ENCODE measurements at regions not wholly inside any gene's neighbourhood (a gene's known extent, or its start where the extent isn't known, plus 50 kb on each side); places are given as distances from the start of the nearest gene placed in this dataset.

- no peaks in the 10 kb centered on the region for H3K9me3 ChIP-seq (ENCODE audit: low read length)
- H4K20me1 ChIP-seq (ENCODE audit: insufficient read depth, low read depth, low read length) = no peaks in the 10 kb centered on the region
- no peaks in the 10 kb centered on the region for H3K4me1 ChIP-seq (ENCODE audit: low read length)
- no peak overlapping the region for H3K4me3 ChIP-seq (ENCODE audit: low read length)
- no peaks in the 10 kb centered on the region for H3K36me3 ChIP-seq (ENCODE audit: insufficient read depth, low read length)
- no peak overlapping the region for H2AFZ ChIP-seq (ENCODE audit: low read length)
- no peak overlapping the region for H3K27ac ChIP-seq (ENCODE audit: low read length)
- H3K27me3 ChIP-seq (ENCODE audit: low read length) = no peaks in the 10 kb centered on the region
- H3K9me2 ChIP-seq (replicated peaks; ENCODE audit: insufficient read depth, low read length) = no peaks in the 10 kb centered on the region
- no peak overlapping the region for H3K9ac ChIP-seq (ENCODE audit: low read length)
- H3K4me2 ChIP-seq (ENCODE audit: low read depth, low read length, poor library complexity, severe bottlenecking) = no peak overlapping the region
- H3K79me2 ChIP-seq (ENCODE audit: low read length) = no peaks in the 10 kb centered on the region
- DNase-seq = no peak
Measured at GRCh38 chr17:12537436-12537835, 128.3 kb upstream of the MYOCD start.

DNA sequence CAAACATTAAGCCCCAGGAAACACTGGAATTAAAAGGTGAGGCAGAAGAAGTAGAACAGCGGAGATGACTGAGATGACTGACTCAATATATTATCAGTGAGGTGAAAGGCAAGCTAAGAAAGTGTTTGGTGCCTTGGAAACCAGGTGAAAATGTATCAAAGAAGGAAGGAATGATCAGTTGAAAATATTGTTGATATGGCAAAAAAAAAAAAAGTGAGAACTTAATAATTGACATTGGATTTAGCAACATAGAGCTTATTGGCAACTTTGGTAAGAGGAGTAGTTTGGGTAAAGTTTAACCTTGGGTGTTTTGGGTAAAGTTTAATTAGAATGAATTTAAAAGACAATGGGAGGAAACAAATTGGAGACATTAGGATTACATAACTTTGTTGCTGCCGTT, 127.7 kb upstream of the MYOCD start:
- H3K4me2 ChIP-seq (ENCODE audit: low read depth, low read length, poor library complexity, severe bottlenecking) = no peak overlapping the region
- no peaks in the 10 kb centered on the region for H3K27me3 ChIP-seq (ENCODE audit: low read length)
- H3K79me2 ChIP-seq (ENCODE audit: low read length) = no peaks in the 10 kb centered on the region
- H4K20me1 ChIP-seq (ENCODE audit: insufficient read depth, low read depth, low read length) = no peaks in the 10 kb centered on the region
- H3K9me2 ChIP-seq (replicated peaks; ENCODE audit: insufficient read depth, low read length) = no peaks in the 10 kb centered on the region
- H3K9ac ChIP-seq (ENCODE audit: low read length) = no peak overlapping the region
- no peak overlapping the region for H3K4me3 ChIP-seq (ENCODE audit: low read length)
- DNase-seq = no peak
- H3K36me3 ChIP-seq (ENCODE audit: insufficient read depth, low read length) = no peaks in the 10 kb centered on the region
- H3K4me1 ChIP-seq (ENCODE audit: low read length) = no peaks in the 10 kb centered on the region
- H2AFZ ChIP-seq (ENCODE audit: low read length) = no peak overlapping the region
- no peaks in the 10 kb centered on the region for H3K9me3 ChIP-seq (ENCODE audit: low read length)
- H3K27ac ChIP-seq (ENCODE audit: low read length) = no peak overlapping the region

DNA sequence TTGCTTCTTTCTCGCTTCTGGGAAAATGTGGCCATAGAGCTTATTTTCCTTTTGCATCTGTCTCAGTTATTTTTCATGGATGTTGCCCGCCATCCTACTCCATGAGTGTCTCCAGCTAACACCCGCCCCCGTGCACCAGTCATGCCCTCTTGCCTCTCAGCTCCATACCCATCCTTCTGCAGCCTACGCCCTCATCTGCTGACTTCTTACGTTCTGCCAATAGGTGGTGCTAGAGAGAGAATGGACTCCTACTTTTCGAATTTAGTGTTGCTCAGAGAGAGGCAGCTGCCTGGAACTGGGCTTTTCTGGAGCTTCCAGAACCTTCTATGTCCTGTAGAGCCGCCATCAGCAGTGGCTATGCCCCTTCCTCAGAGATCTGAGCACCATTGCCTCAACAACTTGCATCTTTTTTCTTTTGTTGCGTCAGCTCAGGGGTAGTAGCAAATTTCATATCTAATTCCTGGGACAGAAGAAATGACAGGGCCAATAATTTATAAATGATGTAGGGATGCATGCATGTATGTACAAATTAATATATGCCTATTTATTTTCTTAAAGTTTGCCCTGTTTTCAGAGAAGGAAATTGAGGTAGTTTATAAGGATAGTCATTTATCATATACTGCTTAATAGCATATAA, 119.7 kb upstream of the MYOCD start:
- Histone ChIP-seq H3K4me3 (ENCODE audit: low read length) (no peak overlapping the region), H3K9me2 (replicated peaks; ENCODE audit: insufficient read depth, low read length) (no peaks in the 10 kb centered on the region), H3K27me3 (ENCODE audit: low read length) (no peaks in the 10 kb centered on the region), H3K36me3 (ENCODE audit: insufficient read depth, low read length) (no peaks in the 10 kb centered on the region), H3K27ac (ENCODE audit: low read length) (no peak overlapping the region), H3K79me2 (ENCODE audit: low read length) (no peaks in the 10 kb centered on the region), H3K9me3 (ENCODE audit: low read length) (no peaks in the 10 kb centered on the region), H2AFZ (ENCODE audit: low read length) (no peak overlapping the region), H3K9ac (ENCODE audit: low read length) (no peak overlapping the region), H3K4me1 (ENCODE audit: low read length) (no peaks in the 10 kb centered on the region), H3K4me2 (ENCODE audit: low read depth, low read length, poor library complexity, severe bottlenecking) (no peak overlapping the region), H4K20me1 (ENCODE audit: insufficient read depth, low read depth, low read length) (no peaks in the 10 kb centered on the region)
- peak; percentile 80 for DNase-seq

DNA sequence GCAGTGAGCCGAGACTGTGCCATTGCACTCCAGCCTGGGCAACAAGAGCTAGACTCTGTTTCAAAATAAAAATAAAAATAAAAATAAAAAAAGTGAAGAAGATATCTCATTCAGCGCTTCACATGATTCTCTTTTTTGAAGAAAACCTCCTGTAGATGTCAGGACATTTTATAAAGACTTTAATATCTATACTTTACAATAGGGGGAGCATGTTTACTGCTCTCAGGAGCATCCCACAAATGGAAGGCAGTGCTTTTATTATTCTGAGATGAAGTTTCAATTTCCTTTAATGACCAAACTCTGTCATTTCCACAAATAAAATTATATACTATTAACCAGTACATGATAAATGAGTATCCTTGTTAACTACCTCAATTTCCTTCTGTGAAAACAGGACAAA, 118.7 kb upstream of the MYOCD start:
- no peaks in the 10 kb centered on the region for H3K27me3 ChIP-seq (ENCODE audit: low read length)
- no peaks in the 10 kb centered on the region for H3K79me2 ChIP-seq (ENCODE audit: low read length)
- no peaks in the 10 kb centered on the region for H3K9me2 ChIP-seq (replicated peaks; ENCODE audit: insufficient read depth, low read length)
- H3K4me1 ChIP-seq (ENCODE audit: low read length) = no peaks in the 10 kb centered on the region
- H4K20me1 ChIP-seq (ENCODE audit: insufficient read depth, low read depth, low read length) = no peaks in the 10 kb centered on the region
- H3K9ac ChIP-seq (ENCODE audit: low read length) = no peak overlapping the region
- no peak overlapping the region for H3K27ac ChIP-seq (ENCODE audit: low read length)
- no peak overlapping the region for H2AFZ ChIP-seq (ENCODE audit: low read length)
- no peak overlapping the region for H3K4me3 ChIP-seq (ENCODE audit: low read length)
- H3K36me3 ChIP-seq (ENCODE audit: insufficient read depth, low read length) = no peaks in the 10 kb centered on the region
- H3K9me3 ChIP-seq (ENCODE audit: low read length) = no peaks in the 10 kb centered on the region
- no peak for DNase-seq
- H3K4me2 ChIP-seq (ENCODE audit: low read depth, low read length, poor library complexity, severe bottlenecking) = no peak overlapping the region

GRCh38 chr17:12547831-12548230, 117.9 kb upstream of the MYOCD start:
- no peaks in the 10 kb centered on the region for H3K9me2 ChIP-seq (replicated peaks; ENCODE audit: insufficient read depth, low read length)
- H3K4me1 ChIP-seq (ENCODE audit: low read length) = no peaks in the 10 kb centered on the region
- H3K36me3 ChIP-seq (ENCODE audit: insufficient read depth, low read length) = no peaks in the 10 kb centered on the region
- no peak overlapping the region for H3K27ac ChIP-seq (ENCODE audit: low read length)
- no peak for DNase-seq
- H3K27me3 ChIP-seq (ENCODE audit: low read length) = no peaks in the 10 kb centered on the region
- no peak overlapping the region for H3K4me3 ChIP-seq (ENCODE audit: low read length)
- H3K9ac ChIP-seq (ENCODE audit: low read length) = no peak overlapping the region
- H3K79me2 ChIP-seq (ENCODE audit: low read length) = no peaks in the 10 kb centered on the region
- H3K4me2 ChIP-seq (ENCODE audit: low read depth, low read length, poor library complexity, severe bottlenecking) = no peak overlapping the region
- no peaks in the 10 kb centered on the region for H3K9me3 ChIP-seq (ENCODE audit: low read length)
- no peaks in the 10 kb centered on the region for H4K20me1 ChIP-seq (ENCODE audit: insufficient read depth, low read depth, low read length)
- H2AFZ ChIP-seq (ENCODE audit: low read length) = no peak overlapping the region

- Histone ChIP-seq H3K4me1 (ENCODE audit: low read length) (no peaks in the 10 kb centered on the region), H3K27ac (ENCODE audit: low read length) (no peak overlapping the region)
Measured at GRCh38 chr17:12548558-12548957, 117.1 kb upstream of the MYOCD start.

GRCh38 chr17:12549499-12550041, 116.1 kb upstream of the MYOCD start:
- Histone ChIP-seq H3K4me2 (ENCODE audit: low read depth, low read length, poor library complexity, severe bottlenecking) (no peak overlapping the region), H4K20me1 (ENCODE audit: insufficient read depth, low read depth, low read length) (no peaks in the 10 kb centered on the region), H2AFZ (ENCODE audit: low read length) (no peak overlapping the region), H3K4me3 (ENCODE audit: low read length) (no peak overlapping the region), H3K4me1 (ENCODE audit: low read length) (no peaks in the 10 kb centered on the region), H3K27me3 (ENCODE audit: low read length) (no peaks in the 10 kb centered on the region), H3K9me2 (replicated peaks; ENCODE audit: insufficient read depth, low read length) (no peaks in the 10 kb centered on the region), H3K9me3 (ENCODE audit: low read length) (no peaks in the 10 kb centered on the region), H3K79me2 (ENCODE audit: low read length) (no peaks in the 10 kb centered on the region), H3K27ac (ENCODE audit: low read length) (no peak overlapping the region), H3K9ac (ENCODE audit: low read length) (no peak overlapping the region), H3K36me3 (ENCODE audit: insufficient read depth, low read length) (no peaks in the 10 kb centered on the region)
- DNase-seq = no peak

More at GRCh38 chr17:12548558-12548957, 117.1 kb upstream of the MYOCD start:
- Histone ChIP-seq H3K79me2 (ENCODE audit: low read length) (no peaks in the 10 kb centered on the region), H3K4me3 (ENCODE audit: low read length) (no peak overlapping the region), H2AFZ (ENCODE audit: low read length) (no peak overlapping the region), H3K9ac (ENCODE audit: low read length) (no peak overlapping the region), H3K36me3 (ENCODE audit: insufficient read depth, low read length) (no peaks in the 10 kb centered on the region), H3K27me3 (ENCODE audit: low read length) (no peaks in the 10 kb centered on the region), H3K4me2 (ENCODE audit: low read depth, low read length, poor library complexity, severe bottlenecking) (no peak overlapping the region), H4K20me1 (ENCODE audit: insufficient read depth, low read depth, low read length) (no peaks in the 10 kb centered on the region), H3K9me2 (replicated peaks; ENCODE audit: insufficient read depth, low read length) (no peaks in the 10 kb centered on the region), H3K9me3 (ENCODE audit: low read length) (no peaks in the 10 kb centered on the region)
- no peak for DNase-seq

DNA sequence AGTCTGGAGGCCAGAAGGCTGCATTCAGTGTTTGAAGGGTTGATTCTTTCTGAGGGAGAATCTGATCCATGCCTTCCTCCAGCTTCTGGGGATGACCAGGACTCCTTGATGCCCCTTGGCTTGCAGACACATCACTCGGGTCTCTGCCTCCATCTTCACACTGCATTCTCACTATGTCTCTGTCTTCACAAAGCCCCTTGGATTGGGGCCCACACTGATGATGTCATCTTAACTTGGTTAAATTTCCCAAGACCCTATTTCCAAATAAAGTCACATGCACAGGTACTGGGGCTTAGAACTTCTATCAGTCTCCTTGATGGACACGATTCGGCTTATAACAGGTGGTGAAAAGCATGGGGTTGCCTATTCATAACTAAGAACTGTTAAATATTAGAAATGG, 112.1 kb upstream of the MYOCD start:
- Histone ChIP-seq H3K9me3 (ENCODE audit: low read length) (no peaks in the 10 kb centered on the region), H3K27ac (ENCODE audit: low read length) (no peak overlapping the region), H3K9ac (ENCODE audit: low read length) (no peak overlapping the region), H3K4me2 (ENCODE audit: low read depth, low read length, poor library complexity, severe bottlenecking) (no peak overlapping the region), H3K79me2 (ENCODE audit: low read length) (no peaks in the 10 kb centered on the region), H3K9me2 (replicated peaks; ENCODE audit: insufficient read depth, low read length) (no peaks in the 10 kb centered on the region), H3K4me1 (ENCODE audit: low read length) (no peaks in the 10 kb centered on the region), H4K20me1 (ENCODE audit: insufficient read depth, low read depth, low read length) (no peaks in the 10 kb centered on the region), H2AFZ (ENCODE audit: low read length) (no peak overlapping the region), H3K4me3 (ENCODE audit: low read length) (no peak overlapping the region), H3K36me3 (ENCODE audit: insufficient read depth, low read length) (no peaks in the 10 kb centered on the region), H3K27me3 (ENCODE audit: low read length) (no peaks in the 10 kb centered on the region)
- no peak for DNase-seq

All from Karpas-422 (cell line).